AG10803 (cell line): ENCODE measurements at regions not wholly inside any gene's neighbourhood (a gene's known extent, or its start where the extent isn't known, plus 50 kb on each side); places are given as distances from the start of the nearest gene placed in this dataset.

Experiments
- DNase-seq: peaks from one replicate; pipeline ENCODE4 v3.0.0; 2010; ENCODE audit warnings: low read depth
- H3K4me3 ChIP-seq: 2 replicates; pipeline ENCODE4 v1.5.1; 2011; ENCODE audit warnings: mild to moderate bottlenecking, low read length, control low read depth
- CTCF ChIP-seq: conservative IDR thresholded peaks from 2 replicates; pipeline ENCODE4 v1.5.1; 2011; ENCODE audit warnings: mild to moderate bottlenecking, low read length, control low read depth, inconsistent platforms

- H3K4me3 ChIP-seq = no peak overlapping the region
- no peak for TF ChIP-seq CTCF
- no peak for DNase-seq
Measured at GRCh38 chr16:86764551-86764950, 186.2 kb downstream of the FOXL1 start.

DNA sequence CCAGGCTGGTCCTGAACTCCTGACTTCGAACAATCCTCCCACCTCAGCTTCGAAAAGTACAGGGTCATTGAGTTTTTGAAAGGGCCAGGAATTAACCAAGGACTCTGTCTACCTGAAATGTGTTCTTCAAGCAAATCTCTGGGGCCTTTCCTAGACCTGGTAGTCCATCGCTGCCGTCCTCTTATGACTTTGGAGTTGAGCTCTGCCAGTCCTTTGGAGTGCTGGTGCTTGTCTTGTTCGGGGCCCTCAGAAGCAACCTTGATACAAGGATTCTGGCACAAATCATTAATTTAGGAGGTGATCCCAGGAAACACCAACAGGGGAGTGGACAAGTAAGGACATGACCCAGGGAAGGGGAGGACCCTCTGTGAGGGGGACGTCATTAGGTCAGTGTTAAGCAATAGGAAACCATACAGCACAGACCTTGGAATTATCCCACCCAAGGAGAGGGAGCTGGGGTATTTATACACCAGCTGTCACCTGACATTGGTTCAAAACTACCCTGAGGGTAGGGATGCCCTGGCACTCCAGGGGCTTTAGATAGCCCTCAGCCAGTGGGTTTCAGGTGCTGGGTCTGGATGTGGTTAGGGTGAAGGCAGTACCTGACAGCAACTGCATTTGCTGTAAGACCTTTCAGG lies 187.2 kb downstream of the FOXL1 start:
- TF ChIP-seq CTCF = no peak
- no peak overlapping the region for H3K4me3 ChIP-seq
- no peak for DNase-seq

DNA sequence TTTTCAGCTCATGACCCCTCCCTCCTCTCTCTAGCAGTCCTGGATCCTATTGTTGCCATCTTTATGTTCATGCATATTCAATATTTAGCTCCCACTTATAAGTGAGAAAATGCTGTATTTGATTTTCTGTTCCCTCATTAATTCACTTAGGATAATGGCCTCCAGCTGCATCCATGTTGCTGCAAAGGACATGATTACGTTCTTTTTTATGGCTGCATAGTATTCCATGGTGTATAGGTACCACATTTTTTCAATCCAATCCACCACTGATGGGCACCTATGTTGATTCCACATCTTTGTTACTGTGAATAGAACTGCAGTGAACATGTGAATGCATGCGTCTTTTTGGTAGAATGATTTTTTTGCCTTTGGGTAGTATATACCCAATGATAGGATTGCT lies 188.4 kb downstream of the FOXL1 start:
- no peak overlapping the region for H3K4me3 ChIP-seq
- no peak for TF ChIP-seq CTCF
- no peak for DNase-seq

DNA sequence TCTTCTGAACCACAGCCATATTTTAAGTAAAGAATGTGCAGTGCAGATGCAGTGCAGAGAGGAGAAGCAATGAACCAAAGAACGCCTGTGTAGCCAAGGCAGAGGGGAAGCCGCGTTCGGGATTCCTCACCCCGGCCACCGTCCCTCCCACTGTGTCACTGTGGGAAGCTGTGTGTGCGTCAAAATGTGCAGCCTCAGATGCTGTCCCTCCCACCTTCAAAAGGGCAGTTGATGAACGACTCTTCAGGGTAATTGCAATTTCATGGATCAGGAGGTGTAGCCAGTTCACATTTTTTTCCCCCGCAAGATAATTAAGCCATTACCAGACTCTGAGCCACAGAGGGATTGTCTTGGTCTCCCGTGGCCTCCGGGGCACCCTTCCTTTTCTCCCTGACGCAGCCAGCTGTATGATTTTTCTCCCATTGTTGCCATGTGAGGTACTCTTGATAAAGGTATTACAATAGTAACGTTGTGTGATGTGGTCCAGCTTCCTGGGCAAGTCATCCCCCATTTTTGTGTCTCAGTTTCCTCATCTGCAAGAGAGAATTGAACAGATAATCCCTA lies 190.0 kb downstream of the FOXL1 start:
- no peak overlapping the region for H3K4me3 ChIP-seq
- TF ChIP-seq CTCF = peak; percentile 42
- DNase-seq = peak; percentile 47

DNA sequence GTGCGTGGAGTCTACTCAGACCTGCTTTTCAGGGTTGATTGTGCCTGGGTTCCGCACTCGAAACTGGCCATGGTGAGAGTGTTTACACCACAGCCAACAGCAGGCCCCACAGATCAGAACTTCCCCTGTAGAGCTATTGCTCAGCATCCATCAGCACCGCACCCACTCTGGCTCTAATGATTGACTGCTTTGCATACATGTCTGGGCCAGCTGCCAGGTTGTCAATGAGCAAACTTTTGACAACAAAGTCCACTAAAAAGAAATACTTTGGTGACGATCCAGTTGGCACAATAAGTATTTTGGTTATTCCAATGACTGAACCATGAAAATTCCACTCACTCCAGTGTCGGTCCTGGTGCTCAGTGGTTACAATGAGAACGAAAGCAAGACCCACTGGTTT lies 190.7 kb downstream of the FOXL1 start:
- H3K4me3 ChIP-seq = no peak overlapping the region
- TF ChIP-seq CTCF = no peak
- DNase-seq = peak; percentile 33

GRCh38 chr16:86771506-86772460 lies 193.4 kb downstream of the FOXL1 start:
- DNase-seq = peak; percentile 61
- TF ChIP-seq CTCF = no peak
- no peak overlapping the region for H3K4me3 ChIP-seq
